IPS DF 6.9 (cell line): ENCODE measurements at regions not wholly inside any gene's neighbourhood (a gene's known extent, or its start where the extent isn't known, plus 50 kb on each side); places are given as distances from the start of the nearest gene placed in this dataset.
A peak's percentile ranks its signal among the peaks of the same experiment; 100 is the strongest.

ENCODE experiments used
- DNase-seq: peaks from one replicate; pipeline ENCODE4 v3.0.0-alpha.2; 2013; ENCODE audit warnings: low read depth, low spot score
- H3K27ac ChIP-seq: one replicate; pipeline ENCODE4 v1.5.1; 2013; ENCODE audit warnings: low read length, control low read depth
- H3K27me3 ChIP-seq: 2 replicates; pipeline ENCODE4 v1.6.1; 2013; ENCODE audit warnings: mild to moderate bottlenecking, low read length; ENCODE audit not compliant: control insufficient read depth, insufficient read depth
- H3K36me3 ChIP-seq: 2 replicates; pipeline ENCODE4 v1.6.1; 2013; ENCODE audit warnings: low read length; ENCODE audit not compliant: control insufficient read depth, insufficient read depth
- H3K4me1 ChIP-seq: 2 replicates; pipeline ENCODE4 v1.6.1; 2013; ENCODE audit warnings: low read length; ENCODE audit not compliant: control insufficient read depth, insufficient read depth
- H3K4me3 ChIP-seq: 2 replicates; pipeline ENCODE4 v1.5.1; 2013; ENCODE audit warnings: mild to moderate bottlenecking, low read length
- H3K9me3 ChIP-seq: 2 replicates; pipeline ENCODE4 v1.6.1; 2013; ENCODE audit warnings: low read length, inconsistent platforms; ENCODE audit not compliant: control insufficient read depth, insufficient read depth
- WGBS: extraction: QIAGEN DNeasy Blood & Tissue Kit; methylation state at CpG from one replicate; pipeline ENCODE4 v1.1.7; 2013; ENCODE audit warnings: mixed read lengths, missing lambda C conversion rate; ENCODE audit not compliant: insufficient read length, insufficient coverage; 5-methylcytosine and 5-hydroxymethylcytosine counted together

DNA sequence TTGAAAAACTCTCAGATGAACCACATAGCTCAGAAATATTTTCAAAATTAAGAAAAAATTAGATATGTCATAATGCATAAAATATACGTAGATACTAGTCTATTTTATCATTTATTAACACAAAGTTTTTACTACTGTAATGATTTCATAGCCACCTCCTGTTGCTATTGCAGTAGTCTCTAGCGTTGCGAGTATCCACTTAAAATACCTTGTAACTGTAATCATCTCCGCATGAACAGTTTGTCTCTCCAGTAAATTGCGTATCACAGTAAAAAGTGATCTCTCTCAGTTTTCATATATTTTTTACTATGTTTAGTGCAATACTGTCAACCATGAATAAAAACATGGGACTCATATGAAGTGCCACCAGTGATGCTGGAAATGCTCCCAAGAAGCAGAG, 417.9 kb upstream of the ZNF462 start:
- Histone ChIP-seq H3K27me3 (no peaks in the 10 kb centered on the region), H3K4me1 (no peaks in the 10 kb centered on the region), H3K4me3 (no peak overlapping the region), H3K9me3 (no peaks in the 10 kb centered on the region), H3K27ac (no peak overlapping the region), H3K36me3 (no peaks in the 10 kb centered on the region)
- no peak for DNase-seq
- WGBS: no CpG with 5 or more reads among the region's 5 CpGs

GRCh38 chr9:106449336-106449927, 413.5 kb upstream of the ZNF462 start:
- Histone ChIP-seq H3K27me3 (no peaks in the 10 kb centered on the region), H3K36me3 (no peaks in the 10 kb centered on the region), H3K4me3 (no peak overlapping the region), H3K27ac (no peak overlapping the region), H3K9me3 (no peaks in the 10 kb centered on the region), H3K4me1 (no peaks in the 10 kb centered on the region)
- WGBS: no CpG with 5 or more reads among the region's 4 CpGs
- DNase-seq: no peak

- H3K36me3 ChIP-seq: no peaks in the 10 kb centered on the region
- DNase-seq: no peak
- H3K9me3 ChIP-seq: no peaks in the 10 kb centered on the region
- H3K4me3 ChIP-seq: no peak overlapping the region
- no peaks in the 10 kb centered on the region for H3K27me3 ChIP-seq
- H3K4me1 ChIP-seq: no peaks in the 10 kb centered on the region
- no peak overlapping the region for H3K27ac ChIP-seq
Observed at GRCh38 chr9:106450549-106450948, 412.4 kb upstream of the ZNF462 start.

GRCh38 chr9:106451223-106451622, 411.7 kb upstream of the ZNF462 start:
- DNase-seq: no peak
- no peak overlapping the region for H3K27ac ChIP-seq
- H3K9me3 ChIP-seq: no peaks in the 10 kb centered on the region
- H3K4me1 ChIP-seq: no peaks in the 10 kb centered on the region
- no peaks in the 10 kb centered on the region for H3K27me3 ChIP-seq
- H3K36me3 ChIP-seq: no peaks in the 10 kb centered on the region
- H3K4me3 ChIP-seq: no peak overlapping the region
- no CpG with 5 or more reads among the region's 1 CpG for WGBS

DNA sequence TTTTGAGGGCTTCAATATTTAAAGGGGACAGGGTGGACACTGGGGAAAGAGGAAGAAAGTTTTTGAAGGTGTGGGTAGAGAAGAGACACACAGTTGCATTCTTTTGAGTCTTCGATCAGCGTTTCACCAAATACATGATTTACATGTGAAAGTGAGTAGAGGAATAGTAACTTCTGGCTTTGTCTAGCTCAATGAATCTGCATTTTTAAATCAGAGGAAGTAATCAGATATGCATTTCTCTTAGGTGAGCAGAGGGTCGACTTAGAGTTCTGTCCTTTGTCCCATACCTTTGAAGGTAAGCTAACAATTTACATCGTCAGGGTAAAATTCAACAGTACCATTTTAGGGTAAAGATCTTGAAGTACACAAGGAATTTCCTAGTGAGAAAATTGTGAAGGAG, 406.4 kb upstream of the ZNF462 start:
- Histone ChIP-seq H3K27ac (no peak overlapping the region), H3K27me3 (no peaks in the 10 kb centered on the region), H3K4me1 (no peaks in the 10 kb centered on the region), H3K36me3 (no peaks in the 10 kb centered on the region), H3K4me3 (no peak overlapping the region), H3K9me3 (no peaks in the 10 kb centered on the region)
- DNase-seq: no peak
- WGBS: no CpG with 5 or more reads among the region's 4 CpGs

- Histone ChIP-seq H3K4me3 (no peak overlapping the region), H3K27ac (no peak overlapping the region), H3K4me1 (peaks cover 4% of the 10 kb centered on the region), H3K36me3 (no peaks in the 10 kb centered on the region), H3K9me3 (no peaks in the 10 kb centered on the region; the same call in 1 of the 2 replicates), H3K27me3 (no peaks in the 10 kb centered on the region)
- DNase-seq: peak; percentile 54
- WGBS: no CpG with 5 or more reads among the region's 8 CpGs
Observed at GRCh38 chr9:106467113-106467864, 395.7 kb upstream of the ZNF462 start.

DNA sequence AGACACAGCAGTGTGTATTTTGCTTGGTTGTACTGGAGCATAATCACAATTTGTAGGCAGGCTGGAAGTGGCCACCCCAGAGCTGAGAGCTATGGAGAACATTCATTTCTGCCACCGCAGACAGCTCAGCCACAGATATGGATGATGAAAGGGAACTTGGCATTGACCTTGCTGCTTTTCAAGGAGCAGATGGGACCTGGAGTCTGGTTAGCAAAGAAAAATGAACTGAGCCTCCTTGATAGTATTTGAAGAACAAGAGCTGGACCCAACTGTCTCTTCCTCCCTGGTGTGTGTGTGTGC, 395.2 kb upstream of the ZNF462 start:
- Histone ChIP-seq H3K4me3 (no peak overlapping the region), H3K4me1 (peaks cover 4% of the 10 kb centered on the region), H3K27me3 (no peaks in the 10 kb centered on the region), H3K27ac (no peak overlapping the region), H3K36me3 (no peaks in the 10 kb centered on the region), H3K9me3 (no peaks in the 10 kb centered on the region; the same call in 1 of the 2 replicates)
- no CpG with 5 or more reads among the region's 1 CpG for WGBS
- no peak for DNase-seq

- no peak overlapping the region for H3K4me3 ChIP-seq
- no peak for DNase-seq
- no peaks in the 10 kb centered on the region for H3K27me3 ChIP-seq
- H3K36me3 ChIP-seq: no peaks in the 10 kb centered on the region
- H3K4me1 ChIP-seq: peaks cover 4% of the 10 kb centered on the region
- no peak overlapping the region for H3K27ac ChIP-seq
- no peaks in the 10 kb centered on the region; the same call in 1 of the 2 replicates for H3K9me3 ChIP-seq
Observed at GRCh38 chr9:106468431-106468830, 394.5 kb upstream of the ZNF462 start.

- H3K27ac ChIP-seq: no peak overlapping the region
- WGBS: no CpG with 5 or more reads among the region's 1 CpG
- no peaks in the 10 kb centered on the region for H3K36me3 ChIP-seq
- no peaks in the 10 kb centered on the region for H3K4me1 ChIP-seq
- no peak for DNase-seq
- H3K27me3 ChIP-seq: no peaks in the 10 kb centered on the region
- H3K9me3 ChIP-seq: no peaks in the 10 kb centered on the region
- no peak overlapping the region for H3K4me3 ChIP-seq
Observed at GRCh38 chr9:106478312-106478711, 384.7 kb upstream of the ZNF462 start.

GRCh38 chr9:106478727-106479126, 384.2 kb upstream of the ZNF462 start:
- Histone ChIP-seq H3K27me3 (no peaks in the 10 kb centered on the region), H3K9me3 (no peaks in the 10 kb centered on the region), H3K4me1 (no peaks in the 10 kb centered on the region), H3K27ac (no peak overlapping the region), H3K4me3 (no peak overlapping the region), H3K36me3 (no peaks in the 10 kb centered on the region)
- WGBS: no CpG with 5 or more reads among the region's 2 CpGs
- no peak for DNase-seq

- Histone ChIP-seq H3K27me3 (no peaks in the 10 kb centered on the region), H3K27ac (no peak overlapping the region), H3K36me3 (no peaks in the 10 kb centered on the region), H3K4me3 (no peak overlapping the region), H3K4me1 (no peaks in the 10 kb centered on the region), H3K9me3 (no peaks in the 10 kb centered on the region)
- WGBS: 100% methylated on average over 2 of the region's 5 CpGs
- no peak for DNase-seq
Observed at GRCh38 chr9:106479679-106480078, 383.3 kb upstream of the ZNF462 start.
